ENCODE measurements at regions not wholly inside any gene's neighbourhood (a gene's known extent, or its start where the extent isn't known, plus 50 kb on each side); places are given as distances from the start of the nearest gene placed in this dataset.

- TF ChIP-seq, protein P1, sequence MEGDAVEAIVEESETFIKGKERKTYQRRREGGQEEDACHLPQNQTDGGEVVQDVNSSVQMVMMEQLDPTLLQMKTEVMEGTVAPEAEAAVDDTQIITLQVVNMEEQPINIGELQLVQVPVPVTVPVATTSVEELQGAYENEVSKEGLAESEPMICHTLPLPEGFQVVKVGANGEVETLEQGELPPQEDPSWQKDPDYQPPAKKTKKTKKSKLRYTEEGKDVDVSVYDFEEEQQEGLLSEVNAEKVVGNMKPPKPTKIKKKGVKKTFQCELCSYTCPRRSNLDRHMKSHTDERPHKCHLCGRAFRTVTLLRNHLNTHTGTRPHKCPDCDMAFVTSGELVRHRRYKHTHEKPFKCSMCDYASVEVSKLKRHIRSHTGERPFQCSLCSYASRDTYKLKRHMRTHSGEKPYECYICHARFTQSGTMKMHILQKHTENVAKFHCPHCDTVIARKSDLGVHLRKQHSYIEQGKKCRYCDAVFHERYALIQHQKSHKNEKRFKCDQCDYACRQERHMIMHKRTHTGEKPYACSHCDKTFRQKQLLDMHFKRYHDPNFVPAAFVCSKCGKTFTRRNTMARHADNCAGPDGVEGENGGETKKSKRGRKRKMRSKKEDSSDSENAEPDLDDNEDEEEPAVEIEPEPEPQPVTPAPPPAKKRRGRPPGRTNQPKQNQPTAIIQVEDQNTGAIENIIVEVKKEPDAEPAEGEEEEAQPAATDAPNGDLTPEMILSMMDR (IDR thresholded peaks at IDR 0.05; ENCODE audit: poor library complexity, severe bottlenecking) = peak; percentile 58
- TF ChIP-seq EZH2 (IDR thresholded peaks at IDR 0.05; ENCODE audit: borderline replicate concordance, insufficient read depth, low read length, poor library complexity, severe bottlenecking) (no peak), POLR2AphosphoS5 (IDR thresholded peaks at IDR 0.05) (no peak), SMC3 (conservative IDR thresholded peaks at IDR 0.05; ENCODE audit: poor library complexity) (peak; percentile 51)
- TF ChIP-seq, protein P2, sequence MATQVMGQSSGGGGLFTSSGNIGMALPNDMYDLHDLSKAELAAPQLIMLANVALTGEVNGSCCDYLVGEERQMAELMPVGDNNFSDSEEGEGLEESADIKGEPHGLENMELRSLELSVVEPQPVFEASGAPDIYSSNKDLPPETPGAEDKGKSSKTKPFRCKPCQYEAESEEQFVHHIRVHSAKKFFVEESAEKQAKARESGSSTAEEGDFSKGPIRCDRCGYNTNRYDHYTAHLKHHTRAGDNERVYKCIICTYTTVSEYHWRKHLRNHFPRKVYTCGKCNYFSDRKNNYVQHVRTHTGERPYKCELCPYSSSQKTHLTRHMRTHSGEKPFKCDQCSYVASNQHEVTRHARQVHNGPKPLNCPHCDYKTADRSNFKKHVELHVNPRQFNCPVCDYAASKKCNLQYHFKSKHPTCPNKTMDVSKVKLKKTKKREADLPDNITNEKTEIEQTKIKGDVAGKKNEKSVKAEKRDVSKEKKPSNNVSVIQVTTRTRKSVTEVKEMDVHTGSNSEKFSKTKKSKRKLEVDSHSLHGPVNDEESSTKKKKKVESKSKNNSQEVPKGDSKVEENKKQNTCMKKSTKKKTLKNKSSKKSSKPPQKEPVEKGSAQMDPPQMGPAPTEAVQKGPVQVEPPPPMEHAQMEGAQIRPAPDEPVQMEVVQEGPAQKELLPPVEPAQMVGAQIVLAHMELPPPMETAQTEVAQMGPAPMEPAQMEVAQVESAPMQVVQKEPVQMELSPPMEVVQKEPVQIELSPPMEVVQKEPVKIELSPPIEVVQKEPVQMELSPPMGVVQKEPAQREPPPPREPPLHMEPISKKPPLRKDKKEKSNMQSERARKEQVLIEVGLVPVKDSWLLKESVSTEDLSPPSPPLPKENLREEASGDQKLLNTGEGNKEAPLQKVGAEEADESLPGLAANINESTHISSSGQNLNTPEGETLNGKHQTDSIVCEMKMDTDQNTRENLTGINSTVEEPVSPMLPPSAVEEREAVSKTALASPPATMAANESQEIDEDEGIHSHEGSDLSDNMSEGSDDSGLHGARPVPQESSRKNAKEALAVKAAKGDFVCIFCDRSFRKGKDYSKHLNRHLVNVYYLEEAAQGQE (IDR thresholded peaks at IDR 0.05; ENCODE audit: borderline replicate concordance) = no peak
These were observed 70.4 kb upstream of the SNX2 start for GRCh38 chr5:122704247-122705036.

Data from neural cell (in vitro differentiated cells).